Panc1 (cell line): ENCODE measurements at regions not wholly inside any gene's neighbourhood (a gene's known extent, or its start where the extent isn't known, plus 50 kb on each side); places are given as distances from the start of the nearest gene placed in this dataset.

Experiments used
- ATAC-seq: fragments of 200-7000 bp; cut with Tn5 transposase; 2 replicates; pipeline ENCODE4 v1.9.1; 2020; ENCODE audit warnings: mild to moderate bottlenecking, moderate library complexity
- BruUV-seq: library from RNA; stranded (reverse); fragments of 400-500 nt; replicated peaks from 2 replicates; lab custom pipeline; 2021; lab: Mats Ljungman, UMichigan
- CTCF ChIA-PET: fragments of 300-600 bp; sonication (Branson Sonifier 250); formaldehyde crosslinking; loops from one replicate; lab custom pipeline; 2022; ENCODE audit warnings: antibody characterized with exemption; lab: Charles Lee
- POLR2A ChIA-PET: fragments of 300-600 bp; sonication (Branson Sonifier 250); formaldehyde crosslinking; loops from one replicate; lab custom pipeline; 2022; ENCODE audit warnings: antibody characterized with exemption; lab: Charles Lee
- DNase-seq: peaks from one replicate; pipeline ENCODE4 v3.0.0-alpha.2; 2010; ENCODE audit warnings: low read depth, low spot score
- H3K27ac ChIP-seq: 2 replicates; pipeline ENCODE4 v1.5.1; 2011; ENCODE audit warnings: mild to moderate bottlenecking, low read length, inconsistent platforms
- H3K27me3 ChIP-seq: fragments of 200-500 bp; sonication (Bioruptor generic); 2 replicates; pipeline ENCODE4 v1.6.0; 2014; ENCODE audit warnings: low read length, inconsistent platforms; ENCODE audit not compliant: control insufficient read depth, insufficient read depth
- H3K36me3 ChIP-seq: fragments of 200-500 bp; sonication (Bioruptor generic); 2 replicates; pipeline ENCODE4 v1.5.1; 2014; ENCODE audit warnings: inconsistent platforms, mild to moderate bottlenecking, low read length, moderate library complexity; ENCODE audit not compliant: control insufficient read depth, insufficient read depth
- H3K4me1 ChIP-seq: 2 replicates; pipeline ENCODE4 v1.5.1; 2011; ENCODE audit warnings: inconsistent platforms, mild to moderate bottlenecking, low read length, moderate library complexity; ENCODE audit not compliant: control insufficient read depth, insufficient read depth
- H3K4me3 ChIP-seq, 2 experiments: 2 replicates each; pipeline ENCODE4 v1.5.1; 2011 to 2012; ENCODE audit warnings: low read depth in 2 of 2, low read length in 2 of 2, mild to moderate bottlenecking in 2 of 2, inconsistent platforms in 1 of 2, moderate library complexity in 1 of 2
- H3K9me3 ChIP-seq: fragments of 200-500 bp; sonication (Bioruptor generic); 2 replicates; pipeline ENCODE4 v1.5.1; 2014; ENCODE audit warnings: low read depth, mild to moderate bottlenecking, inconsistent platforms, low read length, moderate library complexity; ENCODE audit not compliant: control insufficient read depth, insufficient read depth
- CTCF ChIP-seq: fragments of 450-650 bp; IDR thresholded peaks from 2 replicates; pipeline ENCODE4 v1.5.1; 2017; ENCODE audit warnings: mild to moderate bottlenecking
- POLR2AphosphoS5 ChIP-seq: IDR thresholded peaks from 2 replicates; pipeline ENCODE4 v1.6.1; 2012; ENCODE audit warnings: mild to moderate bottlenecking, low read depth, low read length, moderate library complexity
- REST ChIP-seq, 2 experiments: IDR thresholded peaks; 2 replicates each; pipeline ENCODE4 v1.6.1; 2011 to 2012; ENCODE audit warnings: low read depth in 2 of 2, control low read depth in 1 of 2, low read length in 1 of 2, mild to moderate bottlenecking in 1 of 2, moderate library complexity in 1 of 2; ENCODE audit not compliant: insufficient read depth in 1 of 2
- SIN3A ChIP-seq: IDR thresholded peaks from 2 replicates; pipeline ENCODE4 v1.6.1; 2012; ENCODE audit warnings: low read depth, mild to moderate bottlenecking, low read length, moderate library complexity, borderline replicate concordance; ENCODE audit not compliant: insufficient read depth
- TCF7L2 ChIP-seq: IDR thresholded peaks from 2 replicates; pipeline ENCODE4 v1.6.1; 2011; ENCODE audit warnings: mild to moderate bottlenecking, low read depth, low read length, inconsistent platforms
- in situ Hi-C: cut with HindIII; loops from 2 replicates; pipeline ENCODE4 v1.10.0; 2016; ENCODE audit warnings: low sequenced_read_pairs, low pct_unique_long_range_greater_than_20kb
- intact Hi-C: fragments of 100-400 bp; cut with micrococcal nuclease; formaldehyde crosslinking; loops from one replicate; pipeline ENCODE4 v1.10.0; 2022; ENCODE audit not compliant: unreplicated experiment

GRCh38 chr15:85943151-85943550 is 136.5 kb upstream of the AGBL1 start:
- BruUV-seq, result no TSS peak
- POLR2A ChIA-PET, result no interaction called here
- ATAC-seq, result no peak

GRCh38 chr15:85943791-85944190 is 135.9 kb upstream of the AGBL1 start:
- H3K27ac ChIP-seq, result no peak overlapping the region
- DNase-seq, result no peak
- no TSS peak for BruUV-seq
- no peak for ATAC-seq
- POLR2A ChIA-PET, result no interaction called here
- intact Hi-C loops (no loop called here), in situ Hi-C loops (no loop called here)
- H3K4me3 ChIP-seq, result no peak overlapping the region
- no peaks in the 10 kb centered on the region for H3K36me3 ChIP-seq
- no peaks in the 10 kb centered on the region for H3K9me3 ChIP-seq
- no peaks in the 10 kb centered on the region for H3K4me1 ChIP-seq
- TF ChIP-seq SIN3A, result no peak
- TF ChIP-seq REST (IDR thresholded peaks at IDR 0.05; ENCODE audit: insufficient read depth in 1 of 2, low read depth in 2 of 2, low read length in 1 of 2), result no peak
- no peak for TF ChIP-seq TCF7L2
- no peak for TF ChIP-seq POLR2AphosphoS5
- no peak for TF ChIP-seq CTCF
- H3K27me3 ChIP-seq, result no peaks in the 10 kb centered on the region
- CTCF ChIA-PET, result no interaction called here

More at GRCh38 chr15:85943151-85943550, 136.5 kb upstream of the AGBL1 start:
- no peak for DNase-seq
- intact Hi-C loops, result no loop called here
- Histone ChIP-seq H3K36me3 (no peaks in the 10 kb centered on the region), H3K4me1 (no peaks in the 10 kb centered on the region), H3K4me3 (no peak overlapping the region), H3K27me3 (no peaks in the 10 kb centered on the region), H3K27ac (no peak overlapping the region), H3K9me3 (no peaks in the 10 kb centered on the region)
- in situ Hi-C loops, result no loop called here
- TF ChIP-seq CTCF (no peak), SIN3A (no peak), POLR2AphosphoS5 (no peak), TCF7L2 (no peak), REST (IDR thresholded peaks at IDR 0.05; ENCODE audit: insufficient read depth in 1 of 2, low read depth in 2 of 2, low read length in 1 of 2) (no peak)
- CTCF ChIA-PET, result interaction anchor here (0.6 kb wide), 1 partner anchor 35 kb away, joined by 5 read pairs; no protein-coding TSS in a partner anchor
